DMS114 treated with DMSO at 0.1 percent for 48 hours (cell line): ENCODE measurements at regions not wholly inside any gene's neighbourhood (a gene's known extent, or its start where the extent isn't known, plus 50 kb on each side); places are given as distances from the start of the nearest gene placed in this dataset.

Source experiments
- DNase-seq: peaks from one replicate; lab custom pipeline; 2025; ENCODE audit not compliant: unreplicated experiment; lab: John Stamatoyannopoulos, UW

DNA sequence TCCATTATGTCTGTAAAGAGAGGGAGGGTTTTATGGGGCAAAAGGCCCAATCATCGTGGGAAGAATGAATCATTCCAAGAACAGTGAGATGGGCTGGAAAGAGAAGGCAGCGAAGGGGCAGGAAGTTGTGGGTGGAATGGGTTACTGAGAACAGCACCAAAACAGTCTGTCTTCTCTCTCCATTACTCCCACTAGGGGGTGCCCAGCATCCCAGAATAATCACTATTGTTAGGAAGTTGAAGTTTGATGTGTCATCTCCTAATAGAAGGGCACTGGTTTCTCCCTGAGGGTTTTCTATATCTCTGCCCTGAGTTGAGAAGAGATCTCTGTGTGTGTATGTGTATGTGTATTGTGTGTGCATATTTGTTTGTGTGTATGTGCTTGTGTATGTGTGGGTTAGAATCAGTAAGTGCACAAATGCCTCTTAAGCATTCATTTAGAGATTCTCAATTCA is 76.6 kb upstream of the MAP4K3 start:
- DNase-seq: peak; percentile 1

GRCh38 chr2:39514825-39515224 is 77.7 kb upstream of the MAP4K3 start:
- no peak for DNase-seq

DNA sequence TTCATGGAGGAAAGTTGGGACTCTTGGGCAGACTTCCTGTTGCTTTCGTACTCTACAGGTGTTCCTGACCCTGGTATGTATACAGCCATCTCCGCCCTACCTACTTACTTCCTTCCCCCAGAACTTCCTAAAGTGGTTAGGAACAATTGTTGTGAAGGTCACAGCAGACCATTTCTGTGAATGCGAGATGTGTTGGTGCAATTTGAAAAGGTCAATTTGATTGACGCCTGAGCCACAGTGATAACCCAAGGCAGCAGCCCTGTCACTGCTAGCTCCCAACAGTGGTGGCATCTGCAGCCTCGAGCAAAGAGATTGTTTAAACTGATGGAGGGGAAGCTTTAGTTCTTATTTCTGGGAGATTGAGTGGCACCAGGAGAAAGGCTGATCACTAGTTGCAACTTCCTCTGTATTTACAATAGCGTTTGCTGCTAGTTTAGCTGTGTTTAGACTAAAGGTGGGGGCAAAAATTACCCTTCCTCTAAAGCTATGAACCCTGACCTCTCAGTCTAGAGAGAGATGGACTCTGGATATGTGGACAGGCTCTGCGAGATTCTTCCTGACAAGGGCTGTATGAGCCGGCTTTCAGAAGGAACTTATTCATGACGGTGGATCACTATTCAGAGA is 78.3 kb upstream of the MAP4K3 start:
- DNase-seq: no peak

- DNase-seq: no peak
Measured at GRCh38 chr2:39515897-39516346, 78.8 kb upstream of the MAP4K3 start.

DNA sequence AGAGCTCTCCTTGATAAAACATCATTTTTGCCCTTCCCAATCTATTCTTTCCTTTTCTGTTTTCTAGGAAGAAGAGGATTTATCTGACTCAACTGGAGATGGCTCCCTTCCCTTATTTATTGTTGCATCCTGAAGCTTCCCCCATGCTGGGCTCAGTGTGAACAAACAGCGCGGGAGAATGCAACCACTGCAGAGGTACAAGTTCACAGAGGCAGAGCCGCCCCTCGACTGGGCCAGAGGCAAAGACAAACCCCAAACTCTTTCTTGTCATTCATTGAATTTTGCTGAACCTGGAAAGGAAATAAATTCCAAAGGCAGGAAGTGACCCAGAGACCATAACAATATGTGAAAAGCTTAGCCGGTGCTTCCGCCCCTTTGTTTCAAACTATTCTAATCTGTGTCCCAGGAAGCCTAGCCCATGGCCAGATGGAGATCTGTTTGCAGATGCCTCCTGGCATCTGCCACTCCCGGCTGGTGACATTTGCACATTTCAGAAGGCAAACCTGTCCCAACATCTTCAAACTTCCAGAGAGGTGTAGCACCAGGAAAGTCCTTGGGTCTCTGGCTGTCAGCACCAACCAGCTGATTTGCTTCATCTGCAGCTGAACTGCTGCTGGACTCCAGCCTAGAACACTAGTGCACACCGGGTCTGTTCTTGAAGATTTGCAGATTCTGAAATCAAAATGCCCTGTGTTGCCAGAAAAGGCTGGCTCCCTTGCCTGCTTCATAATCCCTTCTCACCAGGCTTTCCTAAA is 79.4 kb upstream of the MAP4K3 start:
- DNase-seq: no peak

DNA sequence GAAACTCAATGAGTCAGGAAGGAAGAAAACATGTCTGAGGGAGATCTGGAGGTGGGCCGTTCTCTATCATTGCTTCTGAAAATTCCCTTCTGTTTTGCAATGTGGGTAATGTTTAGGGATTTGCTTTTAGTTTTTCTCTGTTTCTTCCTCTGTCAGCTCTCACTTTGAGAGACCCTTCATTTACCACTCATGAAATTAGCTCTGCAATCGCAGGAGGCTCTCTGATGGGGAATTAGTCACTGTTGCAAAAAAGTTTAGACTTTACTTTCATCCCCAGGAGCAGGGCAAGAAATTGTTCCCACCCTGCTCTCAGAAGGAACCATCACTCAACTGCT is 80.0 kb upstream of the MAP4K3 start:
- DNase-seq: no peak

GRCh38 chr2:39517622-39518021 is 80.5 kb upstream of the MAP4K3 start:
- no peak for DNase-seq

DNA sequence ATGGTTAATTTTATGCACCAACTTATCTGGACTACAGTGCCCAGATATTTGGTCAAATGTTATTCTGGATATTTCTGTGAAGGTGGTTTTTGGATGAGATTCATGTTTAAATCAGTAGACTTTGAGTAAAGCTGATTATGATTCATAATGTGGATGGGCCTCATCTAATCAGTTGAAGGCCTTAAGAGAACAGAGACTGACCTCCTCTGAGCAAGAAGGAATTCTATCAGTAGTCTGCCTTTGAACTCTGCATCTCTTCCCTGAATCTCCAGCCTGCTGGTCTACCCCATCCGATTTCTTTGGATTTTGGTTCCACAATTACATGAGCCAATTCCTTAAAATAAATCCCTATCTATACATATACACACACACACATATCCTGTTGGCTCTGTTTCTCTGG is 82.8 kb upstream of the MAP4K3 start:
- DNase-seq: no peak

DNA sequence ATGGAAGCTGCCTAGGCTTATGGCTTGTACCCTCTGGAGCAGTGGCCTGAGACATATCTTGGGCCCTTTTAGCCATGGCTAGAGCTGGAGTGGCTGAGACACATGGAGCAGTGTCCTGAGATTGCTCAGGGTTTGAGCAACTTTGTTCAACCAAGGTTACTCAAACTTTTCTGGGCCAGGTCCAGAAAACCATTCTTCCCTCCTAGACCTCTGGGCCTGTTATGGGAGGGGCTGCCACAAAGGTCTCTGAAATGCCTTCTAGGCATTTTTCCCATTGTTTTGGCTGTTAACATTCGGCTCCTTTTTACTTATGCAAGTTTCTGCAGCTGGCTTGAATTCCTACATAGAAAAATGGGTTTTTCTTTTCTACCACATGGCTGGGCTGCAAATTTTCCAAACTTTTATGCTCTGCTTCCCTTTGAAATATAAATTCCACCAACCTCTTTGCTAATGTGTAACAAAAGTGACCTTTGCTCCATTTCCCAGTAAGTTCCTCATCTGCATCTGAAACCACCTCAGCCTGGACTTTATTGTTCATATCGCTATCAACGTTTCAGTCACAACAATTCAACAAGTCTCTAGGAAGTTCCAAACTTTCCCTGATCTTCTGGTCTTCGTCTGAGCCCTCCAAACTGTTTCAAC is 84.9 kb upstream of the MAP4K3 start:
- DNase-seq: no peak

DNA sequence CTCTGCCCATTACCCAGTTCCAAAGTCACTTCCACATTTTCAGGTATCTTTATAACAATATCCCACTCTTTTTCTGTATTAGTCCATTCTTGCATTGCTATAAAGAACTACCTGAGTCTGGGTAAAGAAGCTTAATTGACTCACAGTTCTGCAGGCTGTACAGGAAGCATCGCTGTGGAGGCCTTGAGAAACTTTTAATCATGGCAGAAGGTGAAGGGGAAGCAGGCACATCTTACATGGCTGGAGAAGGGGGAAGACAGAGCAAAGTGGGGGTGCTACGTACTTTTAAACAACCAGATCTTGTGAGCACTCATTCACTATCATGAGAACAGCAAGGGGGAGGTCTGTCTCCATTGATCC is 85.4 kb upstream of the MAP4K3 start:
- no peak for DNase-seq

DNA sequence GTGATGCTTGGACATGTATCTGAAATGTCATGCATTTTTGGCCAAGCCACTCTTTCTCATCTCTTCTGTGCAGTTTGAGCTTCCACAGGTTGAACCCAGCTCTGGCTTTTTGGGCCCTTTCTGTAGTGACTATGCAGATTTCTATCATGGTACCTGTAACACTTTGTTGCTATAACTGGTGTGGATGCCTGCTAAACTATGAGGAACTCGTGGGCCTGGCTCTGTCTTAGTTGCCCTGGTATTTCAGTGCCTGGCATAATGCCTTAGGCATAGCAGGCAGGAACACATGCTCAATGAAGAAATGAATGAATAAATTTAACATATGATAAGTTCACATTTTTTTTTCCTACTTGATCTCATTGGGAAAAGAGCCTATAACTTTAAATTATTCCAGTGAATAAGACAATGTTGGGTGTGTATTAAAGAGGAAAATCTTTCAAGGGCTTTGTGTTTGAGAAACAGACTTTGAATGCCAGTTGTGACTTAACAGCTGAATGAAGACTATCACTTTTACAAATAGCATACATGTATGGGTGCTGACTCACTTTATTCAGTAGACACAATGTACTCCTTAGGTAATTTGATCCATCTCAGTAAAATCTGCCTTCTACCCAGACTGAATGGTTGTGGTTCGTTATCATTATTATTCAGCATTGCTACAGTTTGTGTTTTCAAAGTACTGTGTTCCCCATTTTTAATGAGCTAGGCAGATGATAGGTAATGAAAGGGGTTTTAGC is 86.4 kb upstream of the MAP4K3 start:
- no peak for DNase-seq

DNA sequence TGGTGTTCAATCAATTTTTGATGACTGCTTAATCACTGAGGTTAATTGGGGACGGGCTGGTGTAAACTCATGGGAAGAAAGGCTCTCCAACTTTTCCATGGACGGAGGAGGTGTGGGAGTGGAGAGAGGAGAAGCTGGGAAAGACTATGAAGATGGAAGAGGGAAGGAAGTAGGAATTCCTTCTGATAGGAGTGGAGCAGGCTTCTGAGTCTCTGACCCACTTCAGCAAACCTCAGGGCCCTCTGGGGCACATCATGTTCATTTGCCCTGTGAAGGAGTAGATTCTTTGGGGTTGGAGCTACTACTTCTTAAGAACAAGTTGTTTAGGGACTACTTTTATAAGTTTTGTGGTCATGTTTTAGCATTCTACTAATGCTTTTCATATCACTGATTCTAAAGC is 87.0 kb upstream of the MAP4K3 start:
- DNase-seq: no peak

DNA sequence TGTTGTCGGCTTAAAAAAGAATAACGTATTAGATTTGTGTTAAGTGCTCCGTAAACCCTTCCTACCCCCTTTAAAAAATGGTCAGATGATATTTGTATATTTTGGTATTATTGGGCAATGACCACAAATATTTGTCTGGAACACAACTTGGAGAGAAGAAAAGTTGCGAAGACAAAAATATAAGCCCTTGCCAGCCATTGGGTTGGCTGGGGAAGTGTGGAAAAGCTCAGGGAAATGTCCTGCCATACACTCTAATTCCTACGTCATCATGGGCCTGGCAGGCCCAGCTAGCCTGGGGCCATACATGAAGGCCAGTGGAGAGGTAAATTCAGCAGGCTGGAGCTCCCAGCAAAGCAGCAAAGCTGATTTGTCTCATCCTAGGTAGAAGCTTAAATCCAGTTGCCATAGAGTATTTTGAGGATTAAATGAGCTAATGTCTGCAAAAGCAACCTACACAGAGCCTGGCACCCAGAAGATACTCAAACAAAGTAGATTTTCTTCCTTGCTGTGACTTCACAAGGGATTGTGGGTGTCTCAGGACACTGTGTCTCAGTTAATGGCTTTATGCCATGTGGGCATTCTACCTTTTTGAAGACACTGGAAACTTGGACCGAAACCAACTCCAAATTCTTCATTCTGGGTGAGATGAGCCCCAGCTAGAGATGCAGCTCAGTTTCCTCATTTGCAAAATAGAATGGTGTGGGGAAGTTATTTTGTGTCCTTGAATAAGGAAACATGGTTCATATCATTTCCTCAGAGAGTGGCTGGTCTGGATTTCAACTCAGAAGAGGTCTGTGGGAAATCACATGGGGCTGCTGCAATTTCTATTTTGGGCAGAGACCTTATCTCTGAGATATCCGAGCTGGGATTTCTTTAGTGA is 87.9 kb upstream of the MAP4K3 start:
- no peak for DNase-seq

- DNase-seq: no peak
Measured at GRCh38 chr2:39525636-39526412, 88.7 kb upstream of the MAP4K3 start.

- DNase-seq: no peak
Measured at GRCh38 chr2:39528701-39529100, 91.6 kb upstream of the MAP4K3 start.

- DNase-seq: no peak
Measured at GRCh38 chr2:39529836-39530235, 92.8 kb upstream of the MAP4K3 start.

DNA sequence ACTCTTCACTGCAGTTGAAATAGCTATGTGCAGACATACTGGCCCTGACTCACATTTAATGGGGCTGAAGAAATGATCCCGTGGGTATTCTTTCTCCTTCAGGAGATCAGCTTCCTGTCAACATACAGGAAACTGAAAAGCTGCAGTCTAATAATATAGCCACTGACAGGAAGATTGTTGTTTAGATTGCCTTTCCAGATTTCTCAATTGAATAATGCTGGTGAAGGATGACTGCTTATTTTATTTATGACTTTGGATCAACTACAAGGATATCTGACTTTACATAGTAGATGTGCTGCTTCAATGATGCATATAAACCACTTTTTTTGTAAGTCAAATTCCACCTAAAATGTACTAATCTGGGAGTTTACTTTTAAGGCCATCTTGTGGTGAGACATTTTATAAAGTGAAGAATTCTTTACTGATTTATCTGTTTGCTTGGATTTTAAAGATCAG is 93.4 kb upstream of the MAP4K3 start:
- no peak for DNase-seq

DNA sequence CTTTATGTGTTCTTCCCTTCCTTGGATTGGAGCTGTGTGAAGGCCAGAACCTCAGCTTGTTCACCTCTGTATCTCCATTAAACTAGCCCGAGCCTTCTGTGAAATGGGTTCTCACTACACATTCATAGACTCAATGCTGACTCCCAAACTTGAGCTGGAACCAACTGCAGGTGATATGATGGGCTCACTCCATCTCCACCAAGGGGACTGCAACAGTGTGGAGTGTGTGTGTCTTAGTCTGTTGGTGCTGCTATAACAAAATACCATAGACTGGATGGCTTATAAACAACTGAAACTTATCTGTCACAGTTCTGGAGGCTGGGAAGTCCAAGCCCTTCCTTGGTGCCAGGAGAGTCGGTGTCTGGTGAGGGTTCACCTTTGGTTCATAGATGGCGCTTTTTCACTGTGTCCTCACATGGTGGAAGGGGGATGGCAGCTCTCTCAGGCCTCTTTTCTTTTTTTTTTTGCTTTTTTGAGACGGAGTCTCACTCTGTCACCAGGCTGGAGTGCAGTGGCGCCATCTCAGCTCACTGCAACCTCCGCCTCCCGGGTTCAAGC is 94.2 kb upstream of the MAP4K3 start:
- DNase-seq: no peak

GRCh38 chr2:39532933-39533332 is 95.8 kb upstream of the MAP4K3 start:
- no peak for DNase-seq
